ENCODE measurements at regions not wholly inside any gene's neighbourhood (a gene's known extent, or its start where the extent isn't known, plus 50 kb on each side); places are given as distances from the start of the nearest gene placed in this dataset.

DNA sequence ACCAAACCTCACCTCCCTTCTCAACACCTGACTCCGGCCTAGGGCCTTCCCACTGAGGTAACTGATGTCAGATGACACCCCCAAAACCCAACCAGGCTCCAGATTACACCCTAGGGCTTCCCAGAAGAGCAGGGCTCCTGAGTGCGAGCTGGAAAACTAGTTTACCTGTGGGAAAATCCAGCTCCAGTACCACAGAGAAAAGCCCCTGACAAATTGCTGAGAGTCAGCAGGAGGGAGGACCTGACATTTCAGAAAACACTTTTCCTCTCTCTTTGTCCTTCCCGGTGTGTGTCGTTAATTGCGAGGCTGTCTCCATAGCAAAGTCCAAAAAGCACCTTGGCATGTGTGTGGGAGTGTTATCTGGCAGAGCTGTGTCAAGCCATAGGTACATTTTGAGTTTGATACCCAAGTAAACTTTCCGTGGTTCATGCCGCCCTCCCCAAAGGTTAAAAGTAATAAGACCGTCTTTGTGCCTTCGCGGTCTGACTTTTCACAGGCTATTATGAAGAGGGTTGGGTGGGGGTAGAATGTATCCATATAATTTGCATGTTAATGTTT lies 79.8 kb upstream of the FNDC3B start:
- Mint-ChIP-seq H3K27ac (peak overlapping the region; percentile 92), H3K4me1 (peaks cover 60% of the 10 kb centered on the region), H3K9me3 (no peaks in the 10 kb centered on the region), H3K36me3 (ENCODE audit: low read depth) (no peaks in the 10 kb centered on the region), H3K27me3 (ENCODE audit: low read depth, poor library complexity) (peaks cover 3% of the 10 kb centered on the region), H3K4me3 (peak overlapping the region; percentile 33)
- no peak for DNase-seq
- TF ChIP-seq, protein P1, sequence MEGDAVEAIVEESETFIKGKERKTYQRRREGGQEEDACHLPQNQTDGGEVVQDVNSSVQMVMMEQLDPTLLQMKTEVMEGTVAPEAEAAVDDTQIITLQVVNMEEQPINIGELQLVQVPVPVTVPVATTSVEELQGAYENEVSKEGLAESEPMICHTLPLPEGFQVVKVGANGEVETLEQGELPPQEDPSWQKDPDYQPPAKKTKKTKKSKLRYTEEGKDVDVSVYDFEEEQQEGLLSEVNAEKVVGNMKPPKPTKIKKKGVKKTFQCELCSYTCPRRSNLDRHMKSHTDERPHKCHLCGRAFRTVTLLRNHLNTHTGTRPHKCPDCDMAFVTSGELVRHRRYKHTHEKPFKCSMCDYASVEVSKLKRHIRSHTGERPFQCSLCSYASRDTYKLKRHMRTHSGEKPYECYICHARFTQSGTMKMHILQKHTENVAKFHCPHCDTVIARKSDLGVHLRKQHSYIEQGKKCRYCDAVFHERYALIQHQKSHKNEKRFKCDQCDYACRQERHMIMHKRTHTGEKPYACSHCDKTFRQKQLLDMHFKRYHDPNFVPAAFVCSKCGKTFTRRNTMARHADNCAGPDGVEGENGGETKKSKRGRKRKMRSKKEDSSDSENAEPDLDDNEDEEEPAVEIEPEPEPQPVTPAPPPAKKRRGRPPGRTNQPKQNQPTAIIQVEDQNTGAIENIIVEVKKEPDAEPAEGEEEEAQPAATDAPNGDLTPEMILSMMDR (IDR thresholded peaks at IDR 0.05): no peak

DNA sequence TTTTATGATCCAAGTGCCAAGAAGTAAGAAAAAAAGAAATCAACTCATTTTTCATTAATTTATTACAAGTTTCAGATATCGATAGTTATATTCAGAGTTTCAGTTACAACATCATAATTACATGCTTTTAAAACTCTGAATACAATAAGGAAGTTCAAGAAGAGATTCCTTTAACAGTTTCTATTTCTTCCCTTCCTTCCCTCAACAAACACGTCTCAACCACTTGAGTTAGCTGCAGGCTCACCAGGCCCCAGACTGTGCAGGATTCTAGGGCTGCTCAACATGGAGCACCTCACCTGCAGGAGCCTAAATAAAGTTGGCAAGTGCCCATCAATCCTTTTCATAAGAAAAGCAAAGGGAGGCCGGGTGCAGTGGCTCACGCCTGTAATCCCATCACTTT lies 79.2 kb upstream of the FNDC3B start:
- Mint-ChIP-seq H3K36me3 (ENCODE audit: low read depth) (no peaks in the 10 kb centered on the region), H3K4me3 (no peak overlapping the region), H3K27ac (no peak overlapping the region), H3K27me3 (ENCODE audit: low read depth, poor library complexity) (peaks cover 3% of the 10 kb centered on the region), H3K4me1 (peaks cover 57% of the 10 kb centered on the region), H3K9me3 (peaks cover 4% of the 10 kb centered on the region)
- no peak for DNase-seq
- TF ChIP-seq, protein P1 (IDR thresholded peaks at IDR 0.05): no peak

DNA sequence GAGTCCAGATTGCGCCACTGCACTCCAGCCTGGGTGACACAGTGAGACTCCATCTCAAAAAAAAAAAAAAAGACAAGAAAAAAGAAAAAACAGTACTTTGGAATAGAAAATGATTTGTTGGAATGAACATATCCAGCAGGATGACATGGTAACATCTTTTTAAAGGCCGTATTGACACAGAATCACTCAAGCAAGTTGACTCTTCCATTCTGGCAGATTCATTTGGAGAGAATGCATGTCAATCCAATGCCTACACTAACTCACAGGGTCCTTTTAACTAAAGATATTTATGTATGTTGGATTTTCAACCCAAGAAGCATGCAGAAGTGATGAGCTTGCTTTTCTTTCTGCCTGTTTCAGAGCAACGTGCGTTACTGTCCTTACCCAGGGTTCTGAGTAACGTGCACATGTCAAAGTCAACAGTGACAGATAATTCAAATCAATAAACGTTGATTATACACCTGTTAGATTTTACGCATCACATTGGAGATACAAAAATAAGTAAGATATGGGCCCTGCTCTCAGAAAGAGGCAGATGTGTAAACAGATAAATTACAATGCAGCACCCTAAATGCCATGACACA lies 77.1 kb upstream of the FNDC3B start:
- Mint-ChIP-seq H3K9me3 (peaks cover 8% of the 10 kb centered on the region), H3K27ac (no peak overlapping the region)
- TF ChIP-seq, protein P1 (IDR thresholded peaks at IDR 0.05): no peak

DNA sequence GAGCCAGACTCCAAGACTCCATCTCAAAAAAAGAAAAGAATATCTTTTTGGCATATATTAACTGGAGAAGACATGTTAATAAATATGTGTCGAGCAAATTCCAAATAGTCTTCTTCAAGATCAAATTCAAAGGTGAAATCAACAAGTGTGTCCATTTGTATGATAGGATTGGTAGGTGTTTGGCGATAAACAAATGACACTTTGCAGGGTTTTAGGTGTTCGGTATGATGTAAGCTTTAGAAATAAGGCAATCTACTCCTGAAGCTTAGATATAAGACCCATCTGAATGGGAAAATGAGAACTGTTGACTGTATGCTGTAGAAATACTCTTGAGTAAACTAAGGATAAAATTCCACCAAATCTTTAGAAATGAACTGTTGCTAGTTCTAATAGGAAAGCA lies 75.8 kb upstream of the FNDC3B start:
- H3K27ac Mint-ChIP-seq: no peak overlapping the region
- TF ChIP-seq, protein P1 (IDR thresholded peaks at IDR 0.05): no peak
- peaks cover 8% of the 10 kb centered on the region for H3K9me3 Mint-ChIP-seq
- H3K4me3 Mint-ChIP-seq: no peak overlapping the region
- H3K4me1 Mint-ChIP-seq: peaks cover 63% of the 10 kb centered on the region
- no peak for DNase-seq
- no peaks in the 10 kb centered on the region for H3K36me3 Mint-ChIP-seq (ENCODE audit: low read depth)
- peaks cover 9% of the 10 kb centered on the region for H3K27me3 Mint-ChIP-seq (ENCODE audit: low read depth, poor library complexity)

More for the DNA sequence above, 77.1 kb upstream of the FNDC3B start:
- H3K36me3 Mint-ChIP-seq (ENCODE audit: low read depth): no peaks in the 10 kb centered on the region
- peaks cover 6% of the 10 kb centered on the region for H3K27me3 Mint-ChIP-seq (ENCODE audit: low read depth, poor library complexity)
- H3K4me1 Mint-ChIP-seq: peaks cover 57% of the 10 kb centered on the region
- no peak overlapping the region for H3K4me3 Mint-ChIP-seq
- DNase-seq: no peak

DNA sequence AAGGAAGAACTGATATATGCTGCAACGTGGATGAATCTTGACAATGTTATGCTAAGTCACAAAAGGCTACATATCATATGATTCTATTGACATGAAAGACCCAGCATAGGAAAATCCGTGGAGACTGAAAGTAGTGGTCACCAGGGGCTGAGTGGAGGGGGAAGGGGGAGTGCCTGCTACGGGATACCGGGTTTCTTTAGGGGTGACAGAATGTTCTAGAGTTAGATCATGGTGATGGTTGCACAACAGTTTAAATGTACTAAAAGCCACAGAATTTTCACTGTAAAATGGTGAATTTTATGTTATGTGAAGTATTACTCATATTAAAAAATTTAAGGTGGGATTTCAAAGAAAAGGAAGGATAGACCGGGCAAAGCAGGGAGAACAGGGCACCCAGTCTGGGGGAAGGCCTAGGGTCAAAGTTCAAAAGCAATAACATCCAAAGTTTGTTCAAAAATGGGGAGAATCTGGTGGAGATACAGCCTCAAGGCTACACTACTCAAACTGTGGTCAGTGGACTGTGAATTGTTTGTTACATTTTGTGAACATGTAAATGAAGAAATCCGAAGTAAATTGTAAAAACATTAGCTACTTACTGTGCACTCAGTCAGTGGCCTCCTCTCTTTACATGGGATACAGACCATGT lies 74.2 kb upstream of the FNDC3B start:
- Mint-ChIP-seq H3K27ac (no peak overlapping the region), H3K4me1 (peaks cover 48% of the 10 kb centered on the region), H3K9me3 (peaks cover 15% of the 10 kb centered on the region), H3K27me3 (ENCODE audit: low read depth, poor library complexity) (peaks cover 6% of the 10 kb centered on the region), H3K36me3 (ENCODE audit: low read depth) (no peaks in the 10 kb centered on the region), H3K4me3 (no peak overlapping the region)
- no peak for DNase-seq
- TF ChIP-seq, protein P1 (IDR thresholded peaks at IDR 0.05): no peak

All from nephron progenitor cell (in vitro differentiated cells).